BLaER1 (cell line): ENCODE measurements at regions not wholly inside any gene's neighbourhood (a gene's known extent, or its start where the extent isn't known, plus 50 kb on each side); places are given as distances from the start of the nearest gene placed in this dataset.
"Not testable (repeated sequence)": the region's sequence is repeated elsewhere in the genome, so short reads cannot be mapped to it uniquely, and the experiment has no call there.

Source experiments
- H3K27ac ChIP-seq: shearing (Covaris generic); formaldehyde crosslinking; 2 replicates; pipeline ENCODE4 v1.8.1; 2022
- H3K27me3 ChIP-seq: shearing (Covaris generic); formaldehyde crosslinking; 2 replicates; pipeline ENCODE4 v1.8.1; 2022
- H3K36me3 ChIP-seq: shearing (Covaris generic); formaldehyde crosslinking; 2 replicates; pipeline ENCODE4 v1.8.1; 2022
- H3K4me1 ChIP-seq: shearing (Covaris generic); formaldehyde crosslinking; 2 replicates; pipeline ENCODE4 v1.8.1; 2022
- H3K4me2 ChIP-seq: shearing (Covaris generic); formaldehyde crosslinking; 2 replicates; pipeline ENCODE4 v1.8.1; 2022
- H3K4me3 ChIP-seq: shearing (Covaris generic); formaldehyde crosslinking; 2 replicates; pipeline ENCODE4 v1.8.1; 2022
- H3K9ac ChIP-seq: shearing (Covaris generic); formaldehyde crosslinking; 2 replicates; pipeline ENCODE4 v1.8.1; 2022
- H3K9me3 ChIP-seq: shearing (Covaris generic); formaldehyde crosslinking; 2 replicates; pipeline ENCODE4 v1.8.1; 2022
- H4K20me1 ChIP-seq: shearing (Covaris generic); formaldehyde crosslinking; 2 replicates; pipeline ENCODE4 v1.8.1; 2022
- Cebpa-rat ChIP-seq: shearing (Covaris generic); IDR thresholded peaks from 2 replicates; pipeline ENCODE4 v1.8.1; 2022

- Histone ChIP-seq H3K9ac (no peak overlapping the region), H3K4me1 (no peaks in the 10 kb centered on the region)
Observed at GRCh38 chrX:6990552-6991193, 156.8 kb upstream of the STS start.

GRCh38 chrX:6989858-6990257 is 157.7 kb upstream of the STS start:
- no peak overlapping the region for H3K27ac ChIP-seq
- H3K4me2 ChIP-seq = no peak overlapping the region
- H3K4me3 ChIP-seq = no peak overlapping the region
- H4K20me1 ChIP-seq = no peaks in the 10 kb centered on the region
- no peak for TF ChIP-seq Cebpa-rat
- no peak overlapping the region for H3K9ac ChIP-seq
- H3K4me1 ChIP-seq = no peaks in the 10 kb centered on the region
- peaks cover 13% of the 10 kb centered on the region for H3K9me3 ChIP-seq
- H3K36me3 ChIP-seq = no peaks in the 10 kb centered on the region
- no peaks in the 10 kb centered on the region for H3K27me3 ChIP-seq

More at GRCh38 chrX:6990552-6991193, 156.8 kb upstream of the STS start:
- Histone ChIP-seq H3K27me3 (no peaks in the 10 kb centered on the region), H3K9me3 (peaks cover 19% of the 10 kb centered on the region), H3K4me3 (no peak overlapping the region), H3K36me3 (no peaks in the 10 kb centered on the region), H3K4me2 (no peak overlapping the region), H4K20me1 (no peaks in the 10 kb centered on the region), H3K27ac (no peak overlapping the region)
- TF ChIP-seq Cebpa-rat = no peak

GRCh38 chrX:6988694-6989093 is 158.8 kb upstream of the STS start:
- H3K27me3 ChIP-seq, H3K9me3 ChIP-seq, H3K4me1 ChIP-seq, H4K20me1 ChIP-seq, H3K4me3 ChIP-seq, H3K36me3 ChIP-seq, H3K4me2 ChIP-seq, H3K9ac ChIP-seq, H3K27ac ChIP-seq: not testable (repeated sequence)

- Histone ChIP-seq H3K4me2 (no peak overlapping the region), H3K27ac (no peak overlapping the region), H3K4me1 (no peaks in the 10 kb centered on the region)
Observed at GRCh38 chrX:6986915-6987314, 160.6 kb upstream of the STS start.

GRCh38 chrX:6985537-6985936 is 162.0 kb upstream of the STS start:
- H3K9ac ChIP-seq = no peak overlapping the region
- H3K9me3 ChIP-seq = no peaks in the 10 kb centered on the region
- no peak for TF ChIP-seq Cebpa-rat
- no peaks in the 10 kb centered on the region for H3K4me1 ChIP-seq
- no peaks in the 10 kb centered on the region for H3K27me3 ChIP-seq
- no peak overlapping the region for H3K4me2 ChIP-seq
- no peak overlapping the region for H3K4me3 ChIP-seq
- no peak overlapping the region for H3K27ac ChIP-seq
- H3K36me3 ChIP-seq = no peaks in the 10 kb centered on the region
- H4K20me1 ChIP-seq = no peaks in the 10 kb centered on the region

More at GRCh38 chrX:6986915-6987314, 160.6 kb upstream of the STS start:
- no peaks in the 10 kb centered on the region for H4K20me1 ChIP-seq
- H3K4me3 ChIP-seq = no peak overlapping the region
- H3K36me3 ChIP-seq = no peaks in the 10 kb centered on the region
- no peak overlapping the region for H3K9ac ChIP-seq
- H3K9me3 ChIP-seq = no peaks in the 10 kb centered on the region
- no peak for TF ChIP-seq Cebpa-rat
- no peaks in the 10 kb centered on the region for H3K27me3 ChIP-seq

- H3K9ac ChIP-seq = no peak overlapping the region
- H3K4me2 ChIP-seq = no peak overlapping the region
- no peak overlapping the region for H3K27ac ChIP-seq
- H3K9me3 ChIP-seq = no peaks in the 10 kb centered on the region
- H3K27me3 ChIP-seq = no peaks in the 10 kb centered on the region
- H4K20me1 ChIP-seq = no peaks in the 10 kb centered on the region
- no peak for TF ChIP-seq Cebpa-rat
- H3K4me3 ChIP-seq = no peak overlapping the region
- H3K36me3 ChIP-seq = no peaks in the 10 kb centered on the region
- H3K4me1 ChIP-seq = no peaks in the 10 kb centered on the region
Observed at GRCh38 chrX:6983207-6983955, 164.1 kb upstream of the STS start.

- Histone ChIP-seq H3K4me2 (no peak overlapping the region), H3K4me3 (no peak overlapping the region), H3K27me3 (no peaks in the 10 kb centered on the region), H3K9ac (no peak overlapping the region), H3K36me3 (0 out of 2 replicates have a peak, but pooled peaks cover 5% of the 10 kb centered on the region), H3K9me3 (no peaks in the 10 kb centered on the region), H4K20me1 (no peaks in the 10 kb centered on the region), H3K4me1 (no peaks in the 10 kb centered on the region), H3K27ac (no peak overlapping the region)
- no peak for TF ChIP-seq Cebpa-rat
Observed at GRCh38 chrX:6981718-6982406, 165.7 kb upstream of the STS start.

- H3K4me1 ChIP-seq = no peaks in the 10 kb centered on the region
- H3K4me3 ChIP-seq = no peak overlapping the region
- H3K27ac ChIP-seq = no peak overlapping the region
- H3K9me3 ChIP-seq = no peaks in the 10 kb centered on the region
- H4K20me1 ChIP-seq = no peaks in the 10 kb centered on the region
- no peak overlapping the region for H3K4me2 ChIP-seq
- no peak overlapping the region for H3K9ac ChIP-seq
- no peaks in the 10 kb centered on the region for H3K27me3 ChIP-seq
- H3K36me3 ChIP-seq = 0 out of 2 replicates have a peak, but pooled peaks cover 5% of the 10 kb centered on the region
- no peak for TF ChIP-seq Cebpa-rat
Observed at GRCh38 chrX:6980981-6981380, 166.5 kb upstream of the STS start.

GRCh38 chrX:6968231-6968630 is 179.3 kb upstream of the STS start:
- Histone ChIP-seq H3K4me1 (no peaks in the 10 kb centered on the region), H3K9me3 (0 out of 2 replicates have a peak, but pooled peaks cover 4% of the 10 kb centered on the region), H3K4me2 (no peak overlapping the region), H3K27me3 (no peaks in the 10 kb centered on the region), H3K27ac (no peak overlapping the region), H3K9ac (no peak overlapping the region), H3K36me3 (no peaks in the 10 kb centered on the region), H4K20me1 (no peaks in the 10 kb centered on the region), H3K4me3 (no peak overlapping the region)
- TF ChIP-seq Cebpa-rat = no peak

- Histone ChIP-seq H3K4me2 (no peak overlapping the region), H3K27ac (no peak overlapping the region), H3K36me3 (no peaks in the 10 kb centered on the region), H4K20me1 (no peaks in the 10 kb centered on the region), H3K9ac (no peak overlapping the region), H3K4me3 (no peak overlapping the region), H3K4me1 (no peaks in the 10 kb centered on the region), H3K27me3 (no peaks in the 10 kb centered on the region), H3K9me3 (0 out of 2 replicates have a peak, but pooled peaks cover 3% of the 10 kb centered on the region)
- TF ChIP-seq Cebpa-rat = no peak
Observed at GRCh38 chrX:6965729-6966128, 181.8 kb upstream of the STS start.
